ENCODE measurements at regions not wholly inside any gene's neighbourhood (a gene's known extent, or its start where the extent isn't known, plus 50 kb on each side); places are given as distances from the start of the nearest gene placed in this dataset.

DNA sequence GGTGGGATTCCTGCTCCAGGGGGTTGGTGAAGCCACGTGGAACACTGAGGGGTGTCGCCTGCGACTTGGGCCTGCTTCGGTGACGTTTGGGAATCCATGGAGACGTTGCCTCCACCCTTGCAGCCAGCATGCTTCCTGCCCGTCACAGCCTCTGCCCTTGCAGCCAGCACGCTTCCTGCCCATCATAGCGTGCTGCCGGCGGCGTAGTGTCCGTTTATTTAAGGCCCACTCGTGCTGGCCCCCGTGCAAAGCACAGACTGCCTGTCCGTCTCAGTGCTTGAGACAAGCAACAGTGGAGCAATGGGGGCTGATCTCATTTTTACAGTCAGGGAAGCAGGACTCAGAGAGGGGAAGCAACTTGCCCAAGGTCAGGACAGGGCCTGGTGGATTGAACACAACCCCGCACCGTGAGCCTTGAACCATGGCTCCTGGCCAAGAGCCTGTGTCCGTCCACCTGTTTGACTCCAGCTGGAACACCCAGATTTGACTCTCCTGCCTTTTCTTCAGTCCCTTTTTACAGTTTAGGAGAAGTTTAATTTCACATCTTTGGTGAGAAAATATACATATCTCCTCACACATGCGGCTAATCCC, 149.6 kb downstream of the TEX29 start:
- TF ChIP-seq, protein P1, sequence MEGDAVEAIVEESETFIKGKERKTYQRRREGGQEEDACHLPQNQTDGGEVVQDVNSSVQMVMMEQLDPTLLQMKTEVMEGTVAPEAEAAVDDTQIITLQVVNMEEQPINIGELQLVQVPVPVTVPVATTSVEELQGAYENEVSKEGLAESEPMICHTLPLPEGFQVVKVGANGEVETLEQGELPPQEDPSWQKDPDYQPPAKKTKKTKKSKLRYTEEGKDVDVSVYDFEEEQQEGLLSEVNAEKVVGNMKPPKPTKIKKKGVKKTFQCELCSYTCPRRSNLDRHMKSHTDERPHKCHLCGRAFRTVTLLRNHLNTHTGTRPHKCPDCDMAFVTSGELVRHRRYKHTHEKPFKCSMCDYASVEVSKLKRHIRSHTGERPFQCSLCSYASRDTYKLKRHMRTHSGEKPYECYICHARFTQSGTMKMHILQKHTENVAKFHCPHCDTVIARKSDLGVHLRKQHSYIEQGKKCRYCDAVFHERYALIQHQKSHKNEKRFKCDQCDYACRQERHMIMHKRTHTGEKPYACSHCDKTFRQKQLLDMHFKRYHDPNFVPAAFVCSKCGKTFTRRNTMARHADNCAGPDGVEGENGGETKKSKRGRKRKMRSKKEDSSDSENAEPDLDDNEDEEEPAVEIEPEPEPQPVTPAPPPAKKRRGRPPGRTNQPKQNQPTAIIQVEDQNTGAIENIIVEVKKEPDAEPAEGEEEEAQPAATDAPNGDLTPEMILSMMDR (IDR thresholded peaks at IDR 0.05), result no peak
- no peak for TF ChIP-seq POLR2A (IDR thresholded peaks at IDR 0.05; ENCODE audit: low read depth)
- no peak for TF ChIP-seq POLR2AphosphoS5 (IDR thresholded peaks at IDR 0.05)

All from esophagus muscularis mucosa (tissue), 3 donors.